ENCODE measurements at regions not wholly inside any gene's neighbourhood (a gene's known extent, or its start where the extent isn't known, plus 50 kb on each side); places are given as distances from the start of the nearest gene placed in this dataset.

DNA sequence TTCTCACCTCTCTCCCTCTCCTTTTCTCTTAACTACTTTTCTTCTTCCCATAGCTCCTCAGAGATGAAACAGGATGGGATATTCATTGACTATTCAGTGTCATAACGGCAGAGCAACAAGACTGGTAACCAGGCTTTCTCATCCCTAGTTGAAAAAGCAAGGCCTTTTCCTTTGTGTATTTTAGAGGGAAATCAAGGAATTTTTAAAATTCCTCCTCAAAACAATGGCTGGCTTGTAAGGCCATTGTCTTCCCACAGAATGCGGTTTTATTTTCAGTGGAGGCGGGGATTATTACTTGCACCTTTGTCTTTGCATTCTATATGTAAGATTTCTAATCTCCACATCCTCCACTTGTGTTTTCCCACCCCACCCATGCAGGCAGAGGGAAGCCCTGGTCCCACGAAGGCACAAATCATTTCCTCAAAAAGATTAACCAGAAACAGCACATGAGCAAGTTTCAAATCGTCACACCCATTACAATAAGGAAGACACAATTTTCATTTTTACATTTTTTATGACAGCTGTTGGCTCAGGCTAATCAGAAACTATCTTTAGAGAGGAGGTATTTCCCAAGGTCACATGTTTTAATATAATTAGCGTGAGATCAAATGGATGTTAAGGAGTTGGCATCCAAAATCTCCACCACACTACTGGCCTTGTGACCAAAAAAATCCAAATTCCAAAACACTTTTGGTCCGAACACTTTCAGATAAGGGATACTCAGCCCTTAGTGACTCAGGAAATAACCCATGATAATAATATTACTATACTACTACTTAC lies 53.0 kb upstream of the KDR start:
- no peaks in the 10 kb centered on the region for H3K27me3 ChIP-seq (ENCODE audit: insufficient read depth, poor library complexity, severe bottlenecking)
- no peak overlapping the region for H3K27ac ChIP-seq (replicated peaks)
- no peak overlapping the region for H3K4me3 ChIP-seq (replicated peaks; ENCODE audit: insufficient read depth, low read length)
- no peak for DNase-seq (ENCODE audit: low read depth in 1 of 2, low spot score in 1 of 2)
- TF ChIP-seq CTCF (IDR thresholded peaks at IDR 0.05; ENCODE audit: insufficient read depth, low read length): no peak
- TF ChIP-seq GABPA (IDR thresholded peaks at IDR 0.05; ENCODE audit: low read depth): no peak
- TF ChIP-seq POLR2AphosphoS5 (IDR thresholded peaks at IDR 0.05; ENCODE audit: low read depth): no peak
- TF ChIP-seq, protein P1, sequence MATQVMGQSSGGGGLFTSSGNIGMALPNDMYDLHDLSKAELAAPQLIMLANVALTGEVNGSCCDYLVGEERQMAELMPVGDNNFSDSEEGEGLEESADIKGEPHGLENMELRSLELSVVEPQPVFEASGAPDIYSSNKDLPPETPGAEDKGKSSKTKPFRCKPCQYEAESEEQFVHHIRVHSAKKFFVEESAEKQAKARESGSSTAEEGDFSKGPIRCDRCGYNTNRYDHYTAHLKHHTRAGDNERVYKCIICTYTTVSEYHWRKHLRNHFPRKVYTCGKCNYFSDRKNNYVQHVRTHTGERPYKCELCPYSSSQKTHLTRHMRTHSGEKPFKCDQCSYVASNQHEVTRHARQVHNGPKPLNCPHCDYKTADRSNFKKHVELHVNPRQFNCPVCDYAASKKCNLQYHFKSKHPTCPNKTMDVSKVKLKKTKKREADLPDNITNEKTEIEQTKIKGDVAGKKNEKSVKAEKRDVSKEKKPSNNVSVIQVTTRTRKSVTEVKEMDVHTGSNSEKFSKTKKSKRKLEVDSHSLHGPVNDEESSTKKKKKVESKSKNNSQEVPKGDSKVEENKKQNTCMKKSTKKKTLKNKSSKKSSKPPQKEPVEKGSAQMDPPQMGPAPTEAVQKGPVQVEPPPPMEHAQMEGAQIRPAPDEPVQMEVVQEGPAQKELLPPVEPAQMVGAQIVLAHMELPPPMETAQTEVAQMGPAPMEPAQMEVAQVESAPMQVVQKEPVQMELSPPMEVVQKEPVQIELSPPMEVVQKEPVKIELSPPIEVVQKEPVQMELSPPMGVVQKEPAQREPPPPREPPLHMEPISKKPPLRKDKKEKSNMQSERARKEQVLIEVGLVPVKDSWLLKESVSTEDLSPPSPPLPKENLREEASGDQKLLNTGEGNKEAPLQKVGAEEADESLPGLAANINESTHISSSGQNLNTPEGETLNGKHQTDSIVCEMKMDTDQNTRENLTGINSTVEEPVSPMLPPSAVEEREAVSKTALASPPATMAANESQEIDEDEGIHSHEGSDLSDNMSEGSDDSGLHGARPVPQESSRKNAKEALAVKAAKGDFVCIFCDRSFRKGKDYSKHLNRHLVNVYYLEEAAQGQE (IDR thresholded peaks at IDR 0.05; ENCODE audit: insufficient replicate concordance, low read depth): no peak
- TF ChIP-seq SPI1 (IDR thresholded peaks at IDR 0.05; ENCODE audit: borderline replicate concordance, low read depth): no peak

DNA sequence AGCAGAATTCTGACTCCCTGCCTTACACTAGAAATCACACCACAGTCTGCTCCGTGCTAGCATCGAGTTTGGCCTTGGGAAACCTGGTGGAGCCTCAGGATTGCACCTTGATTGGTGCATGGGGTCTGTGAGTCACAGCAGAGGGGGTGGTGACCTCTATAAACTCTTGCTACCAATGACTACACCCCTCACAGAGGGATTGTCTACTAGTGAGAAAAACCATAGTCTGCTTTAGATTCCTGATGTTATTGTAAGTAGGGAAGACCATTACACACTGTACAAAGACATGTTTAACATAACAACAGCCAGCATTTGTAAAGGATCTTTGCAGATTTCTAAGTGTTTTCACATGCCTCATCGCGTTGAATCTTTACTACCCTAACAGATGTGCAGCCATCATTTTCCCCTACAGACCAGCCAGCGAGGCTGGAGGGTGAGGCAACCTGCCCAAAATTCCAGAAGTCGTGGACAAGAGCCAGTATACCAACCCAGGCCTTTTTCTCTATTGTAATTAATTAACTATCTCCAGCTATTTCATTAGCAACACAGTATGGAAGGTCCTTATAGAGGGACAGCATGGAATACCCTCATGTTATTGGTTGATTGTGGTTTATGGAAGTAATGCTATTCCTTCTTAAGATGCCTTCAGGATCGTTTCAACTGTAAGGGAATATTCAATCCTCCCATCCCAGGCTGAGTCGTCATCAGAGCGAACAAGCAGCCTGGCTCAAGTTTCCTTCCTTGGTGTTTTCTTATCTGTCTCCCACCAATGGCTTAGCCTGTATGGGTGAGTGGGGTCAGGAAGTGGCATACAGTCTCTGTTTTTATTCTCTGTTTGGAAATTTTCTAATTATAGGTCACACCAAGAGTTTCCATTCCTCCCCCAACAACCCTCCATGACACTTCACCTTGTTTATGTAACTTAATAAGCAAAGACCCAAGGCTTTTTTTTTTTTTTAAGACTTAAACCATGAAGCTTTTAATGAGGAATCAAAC lies 55.9 kb upstream of the KDR start:
- Histone ChIP-seq H3K4me3 (replicated peaks; ENCODE audit: insufficient read depth, low read length) (no peak overlapping the region), H3K27me3 (ENCODE audit: insufficient read depth, poor library complexity, severe bottlenecking) (peaks cover 6% of the 10 kb centered on the region), H3K27ac (replicated peaks) (no peak overlapping the region)
- no peak for TF ChIP-seq GABPA (IDR thresholded peaks at IDR 0.05; ENCODE audit: low read depth)
- TF ChIP-seq, protein P1 (IDR thresholded peaks at IDR 0.05; ENCODE audit: insufficient replicate concordance, low read depth): no peak
- TF ChIP-seq POLR2AphosphoS5 (IDR thresholded peaks at IDR 0.05; ENCODE audit: low read depth): no peak
- no peak for DNase-seq (ENCODE audit: low read depth in 1 of 2, low spot score in 1 of 2)

- no peak for DNase-seq (ENCODE audit: low read depth in 1 of 2, low spot score in 1 of 2)
Observed at GRCh38 chr4:55183926-55184599, 58.7 kb upstream of the KDR start.

More at GRCh38 chr4:55183926-55184599, 58.7 kb upstream of the KDR start:
- H3K27ac ChIP-seq (replicated peaks): no peak overlapping the region
- H3K4me3 ChIP-seq (replicated peaks; ENCODE audit: insufficient read depth, low read length): no peak overlapping the region
- H3K27me3 ChIP-seq (ENCODE audit: insufficient read depth, poor library complexity, severe bottlenecking): peaks cover 6% of the 10 kb centered on the region
- TF ChIP-seq GABPA (IDR thresholded peaks at IDR 0.05; ENCODE audit: low read depth) (no peak), CTCF (IDR thresholded peaks at IDR 0.05; ENCODE audit: insufficient read depth, low read length) (no peak), SPI1 (IDR thresholded peaks at IDR 0.05; ENCODE audit: borderline replicate concordance, low read depth) (no peak), POLR2AphosphoS5 (IDR thresholded peaks at IDR 0.05; ENCODE audit: low read depth) (no peak)
- TF ChIP-seq, protein P1 (IDR thresholded peaks at IDR 0.05; ENCODE audit: insufficient replicate concordance, low read depth): no peak
